Uterus (tissue), 2 donors: ENCODE measurements at regions not wholly inside any gene's neighbourhood (a gene's known extent, or its start where the extent isn't known, plus 50 kb on each side); places are given as distances from the start of the nearest gene placed in this dataset.

ENCODE experiments used
- CTCF ChIP-seq, 4 experiments: fragments of 200-600 bp in 2 of 4; fragments of 450-650 bp in 2 of 4; sonication (generic) in 2 of 4; IDR thresholded peaks; one replicate each; pipeline ENCODE4 v1.5.1; 2016 to 2019; ENCODE audit warnings: antibody characterized with exemption in 4 of 4, mild to moderate bottlenecking in 2 of 4, moderate library complexity in 1 of 4
- POLR2A ChIP-seq, 2 donors: fragments of 450-650 bp; IDR thresholded peaks; one replicate each; pipeline ENCODE4 v1.6.1; 2016; ENCODE audit warnings: antibody characterized with exemption in 2 of 2, mild to moderate bottlenecking in 1 of 2, moderate library complexity in 1 of 2

DNA sequence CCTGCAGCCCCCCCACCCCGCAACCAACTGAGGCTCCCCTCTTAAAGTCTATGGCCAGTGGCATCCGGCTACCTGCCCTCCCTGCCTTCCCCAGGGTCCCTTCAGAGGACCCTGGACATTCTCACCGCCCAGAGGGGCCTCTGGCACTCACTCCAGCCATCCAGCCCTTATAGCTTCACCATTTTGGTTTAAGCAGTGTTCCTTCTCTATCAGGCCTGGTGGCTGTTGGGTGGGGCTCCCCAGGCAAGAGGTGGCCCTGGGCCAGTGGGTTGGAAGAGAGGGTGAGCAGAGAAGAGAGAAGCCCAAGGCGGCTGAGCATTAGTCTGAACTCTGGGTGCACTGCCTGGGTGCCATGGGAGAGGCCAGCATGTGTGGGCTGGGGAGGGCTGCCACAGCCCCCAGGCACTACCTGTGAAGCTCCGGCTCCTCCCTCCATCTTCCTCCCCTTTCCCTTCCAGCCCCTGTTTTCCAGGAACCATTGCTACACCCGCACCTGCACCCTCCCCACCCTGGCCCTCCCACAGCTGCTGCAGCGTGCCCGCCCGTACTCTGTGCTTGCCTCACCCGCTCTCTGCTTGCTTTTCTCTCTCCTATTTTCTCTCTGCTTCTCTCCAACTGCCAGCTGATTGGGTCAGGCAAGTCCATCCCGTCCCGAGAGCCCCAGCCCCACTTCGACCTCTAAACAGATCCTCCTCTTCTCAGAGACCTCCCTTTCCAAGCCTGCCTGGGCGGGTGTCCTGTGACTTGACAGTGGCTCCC, 168.2 kb downstream of the TBC1D2B start:
- TF ChIP-seq CTCF (IDR thresholded peaks at IDR 0.05) = no peak
- no peak for TF ChIP-seq POLR2A (IDR thresholded peaks at IDR 0.05)
